Motor neuron (in vitro differentiated cells): ENCODE measurements at regions not wholly inside any gene's neighbourhood (a gene's known extent, or its start where the extent isn't known, plus 50 kb on each side); places are given as distances from the start of the nearest gene placed in this dataset.

Experiments
- ATAC-seq, 8 experiments: fragments of 200-7000 bp; cut with Tn5 transposase; replicated peaks in 6 of 8; 2 replicates each; pipeline ENCODE4 v1.8.0; 2021; ENCODE audit warnings: mild to moderate bottlenecking in 8 of 8, moderate library complexity in 8 of 8
- H3K27ac ChIP-seq, 2 donors: fragments of 250-450 bp; sonication (Bioruptor Pico); 2 replicates each; pipeline ENCODE4 v1.9.0; 2021; ENCODE audit warnings: antibody characterized with exemption in 2 of 2, mild to moderate bottlenecking in 2 of 2, moderate library complexity in 1 of 2
- H3K4me1 ChIP-seq, 2 donors: fragments of 250-450 bp; sonication (Bioruptor Pico); replicated peaks in 1 of 2; 2 replicates each; pipeline ENCODE4 v1.6.1; 2021; ENCODE audit warnings: antibody characterized with exemption in 2 of 2, mild to moderate bottlenecking in 2 of 2, moderate library complexity in 1 of 2
- H3K4me3 ChIP-seq, 5 donors: fragments of 250-450 bp; sonication (Bioruptor Pico); 2 replicates each; pipeline ENCODE4 v1.9.0; 2021; ENCODE audit warnings: antibody characterized with exemption in 5 of 5, mild to moderate bottlenecking in 5 of 5, moderate library complexity in 4 of 5
- WGBS, 10 experiments: fragments of 450-650 bp; shearing (Covaris generic); methylation state at CpG; one replicate each; pipeline ENCODE4 v1.0.0; 2022; 5-methylcytosine and 5-hydroxymethylcytosine counted together
- in situ Hi-C, 9 experiments: fragments of 400-800 bp; cut with MboI; loops; one replicate each; pipeline ENCODE4 v1.15.0; 2021; ENCODE audit warnings: low sequenced_read_pairs in 9 of 9, low pct_unique_long_range_greater_than_20kb in 2 of 9; ENCODE audit not compliant: unreplicated experiment in 9 of 9

DNA sequence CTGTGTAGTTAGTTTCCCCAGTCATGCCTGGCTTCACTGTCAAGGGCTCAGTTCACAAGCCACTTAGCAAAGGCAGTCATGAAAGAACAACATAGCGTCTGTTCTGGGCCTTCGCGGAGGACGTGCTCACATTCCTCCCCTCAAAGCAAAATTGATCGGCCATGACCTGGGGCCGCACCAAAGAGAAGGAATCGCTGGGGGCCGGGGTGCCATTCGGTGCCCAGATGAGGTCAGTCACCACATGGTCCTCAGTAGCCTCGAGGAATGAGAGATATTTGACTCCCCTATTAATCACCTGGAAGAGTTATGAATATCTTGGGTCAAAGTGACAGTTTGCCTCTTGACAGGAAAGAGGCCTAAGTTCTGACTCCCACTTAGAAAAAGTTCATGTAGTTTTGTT is 251.1 kb upstream of the JUN start:
- WGBS, 10 experiments, result 70 to 87% (median 74%) methylated on average over 2 to 10 of the region's 10 CpGs; no CpG with 5 or more reads in 2 of the 10 experiments
- in situ Hi-C loops, result loop anchor here in 1 of 9 experiments (25.0 kb wide), 1 partner anchor 248 kb away; the partner anchor contains the start of gene JUN
- ATAC-seq, result no peak
- Histone ChIP-seq H3K4me3 (no peak overlapping the region), H3K27ac (no peak overlapping the region), H3K4me1 (no peaks in the 10 kb centered on the region)

DNA sequence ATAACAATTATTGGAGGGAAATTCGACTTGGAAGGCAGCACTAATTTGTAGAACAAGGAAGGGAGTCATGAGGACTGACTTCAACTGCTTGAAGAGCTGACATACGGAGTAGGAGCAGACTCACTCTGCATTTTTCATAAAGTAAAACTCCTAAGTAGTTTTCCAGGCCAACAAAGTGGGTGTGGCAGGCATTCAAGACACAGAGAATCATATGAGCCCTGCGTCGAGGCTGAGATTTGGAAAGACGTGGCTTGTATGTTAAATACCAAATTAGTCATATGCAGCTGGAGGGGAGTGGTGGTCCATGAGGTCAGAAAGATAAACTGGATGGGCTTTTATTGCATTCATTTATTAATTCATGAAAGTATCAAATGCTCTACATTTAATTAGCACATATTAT is 255.7 kb upstream of the JUN start:
- in situ Hi-C loops, result loop anchor here in 1 of 9 experiments (25.0 kb wide), 1 partner anchor 252 kb away; the partner anchor contains the start of gene JUN
- ATAC-seq, result peak in 3 of 8 experiments; percentile 54 to 66 (median 54)
- 0 to 93% (median 51%) methylated on average over 1 to 5 of the region's 5 CpGs for WGBS, 10 experiments
- H3K4me1 ChIP-seq, result no peaks in the 10 kb centered on the region
- no peak overlapping the region for H3K4me3 ChIP-seq
- no peak overlapping the region for H3K27ac ChIP-seq

DNA sequence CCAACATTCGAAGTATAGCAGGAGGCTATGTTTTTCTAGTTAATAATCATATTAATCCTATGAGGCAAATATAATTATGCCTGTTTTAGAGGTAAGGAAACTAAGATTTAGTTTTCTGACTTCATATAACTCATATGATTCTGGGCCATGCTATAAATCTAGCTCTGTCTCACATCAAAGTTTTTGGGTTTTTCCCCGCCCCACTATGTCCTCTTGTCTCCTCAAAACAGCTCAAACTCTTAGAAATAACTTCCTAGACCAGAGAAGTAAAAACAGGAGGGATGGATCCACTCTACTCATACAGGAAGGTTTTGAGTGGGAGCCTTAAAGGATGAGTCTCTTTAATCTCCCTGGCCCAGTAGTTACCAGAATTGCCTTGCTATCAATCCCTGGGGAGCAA is 256.4 kb upstream of the FGGY start:
- Histone ChIP-seq H3K27ac (no peak overlapping the region), H3K4me3 (no peak overlapping the region), H3K4me1 (no peaks in the 10 kb centered on the region)
- no peak for ATAC-seq
- in situ Hi-C loops, result loop anchor here in 1 of 9 experiments (25.0 kb wide), 1 partner anchor 253 kb away; the partner anchor contains the start of gene JUN
- WGBS, 10 experiments, result 78 to 100% (median 89%) methylated on average over 1 to 2 of the region's 2 CpGs; no CpG with 5 or more reads in 2 of the 10 experiments

DNA sequence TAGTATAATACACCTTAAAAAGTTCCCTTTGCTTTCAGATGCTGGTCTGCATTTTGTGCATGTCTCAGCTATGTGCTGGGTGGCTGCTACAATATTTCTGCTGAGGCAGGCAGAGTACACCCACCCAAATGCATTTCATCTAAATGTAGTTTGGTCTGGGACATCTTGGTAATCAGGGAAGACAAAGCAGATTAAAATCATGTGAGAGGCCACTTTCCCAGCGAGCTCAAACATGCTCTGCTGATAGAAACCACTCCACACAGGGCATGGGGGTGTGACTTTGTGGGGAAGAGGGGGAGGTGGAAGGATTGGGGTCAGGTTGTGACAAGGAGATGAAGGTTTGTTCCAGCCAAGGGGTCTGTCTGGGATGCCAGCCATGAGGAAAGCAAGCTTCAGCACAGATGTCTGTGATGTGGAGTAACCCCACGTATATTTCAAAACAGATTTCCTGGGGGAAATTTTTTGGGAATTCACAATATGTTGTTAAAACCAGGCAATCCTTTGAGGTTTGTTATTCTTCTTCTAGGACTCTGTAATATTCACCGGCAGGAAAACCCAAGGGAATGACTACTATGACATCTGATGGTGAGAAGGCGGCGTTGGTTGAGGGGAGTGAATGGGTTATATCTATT is 255.1 kb upstream of the FGGY start:
- WGBS, 10 experiments, result 45 to 100% (median 89%) methylated on average over 2 to 5 of the region's 5 CpGs; no CpG with 5 or more reads in 2 of the 10 experiments
- H3K4me1 ChIP-seq, result no peaks in the 10 kb centered on the region
- in situ Hi-C loops, result loop anchor here in 1 of 9 experiments (25.0 kb wide), 1 partner anchor 254 kb away; the partner anchor contains the start of gene JUN
- H3K27ac ChIP-seq, result no peak overlapping the region
- peak in 3 of 8 experiments; percentile 14 to 71 (median 25) for ATAC-seq
- no peak overlapping the region for H3K4me3 ChIP-seq

GRCh38 chr1:59043796-59044195 is 253.1 kb upstream of the FGGY start:
- Histone ChIP-seq H3K4me1 (no peaks in the 10 kb centered on the region), H3K4me3 (no peak overlapping the region), H3K27ac (no peak overlapping the region)
- ATAC-seq, result peak in 3 of 8 experiments; percentile 24 to 45 (median 40)
- 0 to 83% (median 70%) methylated on average over 2 to 4 of the region's 4 CpGs; no CpG with 5 or more reads in 4 of the 10 experiments for WGBS, 10 experiments
- in situ Hi-C loops, result loop anchor here in 1 of 9 experiments (25.0 kb wide), 1 partner anchor 256 kb away; the partner anchor contains the start of gene JUN

- H3K4me1 ChIP-seq, result no peaks in the 10 kb centered on the region
- in situ Hi-C loops, result loop anchor here in 1 of 9 experiments (25.0 kb wide), 1 partner anchor 257 kb away; the partner anchor contains the start of gene JUN
- 60 to 100% (median 95%) methylated on average over 1 to 2 of the region's 2 CpGs; no CpG with 5 or more reads in 2 of the 10 experiments for WGBS, 10 experiments
- ATAC-seq, result no peak
- no peak overlapping the region for H3K4me3 ChIP-seq
- no peak overlapping the region for H3K27ac ChIP-seq
These were observed 252.3 kb upstream of the FGGY start for GRCh38 chr1:59044535-59045121.

- in situ Hi-C loops, result loop anchor here in 1 of 9 experiments (25.0 kb wide), 1 partner anchor 258 kb away; the partner anchor contains the start of gene JUN
- no peak overlapping the region for H3K27ac ChIP-seq
- no peaks in the 10 kb centered on the region for H3K4me1 ChIP-seq
- no peak overlapping the region for H3K4me3 ChIP-seq
- 33 to 83% (median 73%) methylated on average over 1 to 3 of the region's 3 CpGs; no CpG with 5 or more reads in 1 of the 10 experiments for WGBS, 10 experiments
- no peak for ATAC-seq
These were observed 251.8 kb upstream of the FGGY start for GRCh38 chr1:59045137-59045536.

DNA sequence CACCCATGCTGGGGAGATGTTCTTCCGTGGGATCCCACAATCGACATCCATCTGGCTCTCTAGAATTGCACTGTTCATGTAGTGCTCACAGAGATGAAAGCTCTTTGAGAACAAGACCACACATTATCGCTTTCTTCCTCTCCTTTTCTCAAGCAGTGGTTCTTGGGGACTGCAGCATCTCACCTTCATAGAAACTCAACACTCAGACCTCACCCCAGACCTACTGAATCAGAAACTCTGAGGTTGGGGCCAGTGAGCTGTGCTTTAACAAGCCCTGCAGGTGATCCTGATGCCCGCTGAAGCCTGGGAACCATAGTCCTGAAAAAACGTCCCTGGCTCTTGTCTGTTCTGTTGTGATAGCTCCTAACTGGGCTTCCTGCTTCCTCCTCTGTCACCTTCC is 251.3 kb upstream of the FGGY start:
- 60 to 100% (median 84%) methylated on average over 1 to 5 of the region's 5 CpGs; no CpG with 5 or more reads in 2 of the 10 experiments for WGBS, 10 experiments
- no peaks in the 10 kb centered on the region for H3K4me1 ChIP-seq
- in situ Hi-C loops, result loop anchor here in 1 of 9 experiments (25.0 kb wide), 1 partner anchor 258 kb away; the partner anchor contains the start of gene JUN
- H3K27ac ChIP-seq, result no peak overlapping the region
- no peak for ATAC-seq
- H3K4me3 ChIP-seq, result no peak overlapping the region

DNA sequence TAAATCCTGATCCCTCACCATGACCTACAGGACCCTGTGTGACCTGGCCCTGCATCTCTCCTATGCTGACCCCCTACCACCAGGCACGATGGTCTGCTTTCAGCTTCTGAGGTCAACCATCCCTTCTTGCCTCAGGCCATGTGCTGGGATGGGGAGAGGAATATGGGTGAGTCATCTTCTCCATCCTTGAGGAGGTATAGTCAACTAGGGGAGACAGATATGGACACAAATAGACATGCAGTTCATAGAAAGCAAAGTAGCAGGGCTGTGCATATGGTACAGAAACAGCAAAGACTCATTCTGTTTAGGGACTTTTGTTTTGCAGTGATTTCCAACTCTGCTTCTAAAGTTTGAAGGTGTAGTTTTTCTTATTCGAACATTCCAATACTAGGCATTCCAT is 250.8 kb upstream of the FGGY start:
- ATAC-seq, result peak in 1 of 8 experiments; percentile 6
- no peak overlapping the region for H3K4me3 ChIP-seq
- no peaks in the 10 kb centered on the region for H3K4me1 ChIP-seq
- WGBS, 10 experiments, result 33 to 100% (median 82%) methylated on average over 1 to 2 of the region's 2 CpGs; no CpG with 5 or more reads in 3 of the 10 experiments
- no peak overlapping the region for H3K27ac ChIP-seq
- in situ Hi-C loops, result loop anchor here in 1 of 9 experiments (25.0 kb wide), 1 partner anchor 259 kb away; the partner anchor contains the start of gene JUN

DNA sequence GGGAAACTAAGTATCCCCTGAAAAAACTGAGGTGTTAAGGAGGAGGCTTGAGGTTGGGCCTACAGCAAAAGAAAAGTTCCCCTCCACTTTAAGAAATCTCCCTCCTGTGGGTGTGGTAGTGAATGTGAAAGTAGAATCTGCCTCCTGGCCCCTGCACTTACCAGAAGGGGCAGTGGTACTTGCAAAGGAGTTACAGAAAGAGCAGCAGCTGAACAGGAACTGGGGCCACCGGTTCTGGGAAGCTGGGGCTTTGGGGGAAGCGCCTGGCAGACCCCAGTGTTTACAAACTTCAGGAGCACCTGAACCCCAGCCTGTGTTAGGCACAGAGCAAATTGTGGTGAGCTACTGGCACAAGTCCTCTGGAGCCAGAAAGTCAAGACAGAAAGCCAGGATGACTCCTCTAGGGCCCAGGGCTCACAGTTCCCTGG is 250.2 kb upstream of the FGGY start:
- ATAC-seq, result peak in 3 of 8 experiments; percentile 54 to 88 (median 77)
- Histone ChIP-seq H3K4me3 (no peak overlapping the region), H3K27ac (no peak overlapping the region), H3K4me1 (no peaks in the 10 kb centered on the region)
- WGBS, 10 experiments, result 25 to 52% (median 47%) methylated on average over 2 of the region's 2 CpGs; no CpG with 5 or more reads in 5 of the 10 experiments
- in situ Hi-C loops, result loop anchor here in 1 of 9 experiments (25.0 kb wide), 1 partner anchor 259 kb away; the partner anchor contains the start of gene JUN

DNA sequence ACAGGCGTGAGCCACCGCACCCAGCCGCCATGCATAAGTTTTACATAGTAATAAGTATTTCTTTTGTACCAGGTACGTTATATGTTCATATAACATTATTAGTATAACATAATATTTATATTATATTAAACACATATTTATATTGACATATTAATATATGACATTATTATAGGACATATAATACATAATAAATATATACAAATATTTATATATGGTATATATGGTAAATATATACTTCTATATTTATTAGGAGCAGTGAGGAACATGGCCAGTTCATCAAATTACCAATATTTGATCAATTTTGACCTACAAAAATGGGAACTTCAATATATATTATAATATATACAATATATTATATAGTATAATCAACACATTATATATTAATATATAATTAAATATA is 245.9 kb upstream of the FGGY start:
- Histone ChIP-seq H3K4me1 (peaks cover under 1 to 3% of the 10 kb centered on the region in 2 donors), H3K27ac (no peak overlapping the region), H3K4me3 (no peak overlapping the region)
- ATAC-seq, result no peak
- in situ Hi-C loops, result no loop called here
- WGBS, 10 experiments, result 72 to 100% (median 79%) methylated on average over 2 to 4 of the region's 4 CpGs; no CpG with 5 or more reads in 2 of the 10 experiments

DNA sequence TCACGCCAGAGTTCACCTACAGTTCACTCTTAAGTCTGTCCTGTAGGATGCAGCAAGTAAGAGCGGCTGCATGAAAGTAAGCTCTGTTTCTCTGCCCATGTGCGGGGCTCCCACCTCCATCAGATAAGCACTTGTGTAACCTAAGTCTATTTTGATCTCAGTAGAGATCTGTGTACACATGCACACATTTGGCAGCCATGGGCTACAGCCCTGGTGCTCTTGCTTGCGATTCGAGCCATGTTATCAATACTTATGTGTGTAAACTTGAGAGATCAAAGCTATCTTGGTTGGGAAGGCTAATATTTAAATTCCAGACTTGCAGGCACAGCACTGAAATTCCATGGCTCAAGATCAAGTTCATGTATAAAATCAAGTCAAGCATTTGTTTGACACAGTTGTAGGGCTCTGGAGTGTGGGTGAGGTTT is 244.7 kb upstream of the FGGY start:
- Histone ChIP-seq H3K4me1 (peaks cover 3 to 10% of the 10 kb centered on the region in 2 donors), H3K4me3 (no peak overlapping the region), H3K27ac (no peak overlapping the region)
- ATAC-seq, result peak in 3 of 8 experiments; percentile 12 to 82 (median 54)
- WGBS, 10 experiments, result 74 to 97% (median 91%) methylated on average over 2 to 5 of the region's 5 CpGs; no CpG with 5 or more reads in 2 of the 10 experiments
- in situ Hi-C loops, result no loop called here

GRCh38 chr1:59054172-59054571 is 242.7 kb upstream of the FGGY start:
- Histone ChIP-seq H3K27ac (no peak overlapping the region), H3K4me3 (no peak overlapping the region), H3K4me1 (peaks cover 3 to 25% of the 10 kb centered on the region in 2 donors)
- in situ Hi-C loops, result no loop called here
- no peak for ATAC-seq
- WGBS, 10 experiments, result 83 to 100% (median 95%) methylated on average over 1 of the region's 1 CpG; no CpG with 5 or more reads in 3 of the 10 experiments
